VCaP (cell line): ENCODE measurements at regions not wholly inside any gene's neighbourhood (a gene's known extent, or its start where the extent isn't known, plus 50 kb on each side); places are given as distances from the start of the nearest gene placed in this dataset.

ENCODE experiments used
- H3K27ac ChIP-seq: fragments of 450-650 bp; 2 replicates; pipeline ENCODE4 v1.5.1; 2017
- CTCF ChIP-seq: fragments of 450-650 bp; conservative IDR thresholded peaks from 2 replicates; pipeline ENCODE4 v1.5.1; 2017; ENCODE audit warnings: mild to moderate bottlenecking, moderate library complexity

- no peak for TF ChIP-seq CTCF
- H3K27ac ChIP-seq, result no peak overlapping the region
Measured at GRCh38 chr18:45186832-45187231, 428.4 kb upstream of the SLC14A2 start.

DNA sequence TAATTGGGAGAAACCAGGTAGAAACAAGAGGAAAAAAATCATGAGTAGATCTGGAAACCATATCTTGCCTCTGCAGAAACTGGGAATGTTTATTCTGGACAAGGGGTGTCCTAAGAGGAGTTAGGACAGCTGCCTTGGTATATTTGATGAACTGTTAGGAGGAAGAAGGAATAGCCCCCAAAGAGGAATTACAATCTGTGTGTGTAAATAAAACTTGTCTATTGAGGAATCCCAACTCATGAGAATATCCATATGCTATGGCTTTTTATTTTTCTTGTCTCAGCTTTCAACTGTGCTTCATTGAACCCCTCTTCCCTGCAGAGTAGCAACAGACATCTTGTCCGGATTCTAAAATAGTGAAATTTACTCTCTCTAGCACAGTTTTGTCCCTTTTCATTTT is 423.5 kb upstream of the SLC14A2 start:
- no peak for TF ChIP-seq CTCF
- H3K27ac ChIP-seq, result no peak overlapping the region

- no peak overlapping the region for H3K27ac ChIP-seq
- TF ChIP-seq CTCF, result no peak
Measured at GRCh38 chr18:45197526-45197970, 417.7 kb upstream of the SLC14A2 start.

DNA sequence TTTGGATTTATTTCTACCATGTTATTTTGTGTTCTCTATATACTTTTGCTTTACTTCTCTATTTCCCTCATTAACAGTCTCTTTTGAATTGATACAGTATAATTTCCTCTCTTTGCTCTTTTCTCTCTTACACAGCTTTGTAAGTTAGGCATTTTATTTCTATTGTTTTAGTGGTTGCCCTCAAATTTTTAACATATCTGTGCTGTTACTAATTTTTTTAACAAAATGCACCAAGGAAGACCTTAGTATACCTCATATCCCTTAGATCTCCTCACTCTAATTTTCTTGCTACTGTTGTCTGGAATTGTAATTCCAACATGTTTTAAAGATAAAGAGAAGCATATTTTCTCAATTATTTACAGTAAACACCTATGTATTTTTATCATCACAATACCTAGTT is 416.8 kb upstream of the SLC14A2 start:
- TF ChIP-seq CTCF, result no peak
- no peak overlapping the region for H3K27ac ChIP-seq

DNA sequence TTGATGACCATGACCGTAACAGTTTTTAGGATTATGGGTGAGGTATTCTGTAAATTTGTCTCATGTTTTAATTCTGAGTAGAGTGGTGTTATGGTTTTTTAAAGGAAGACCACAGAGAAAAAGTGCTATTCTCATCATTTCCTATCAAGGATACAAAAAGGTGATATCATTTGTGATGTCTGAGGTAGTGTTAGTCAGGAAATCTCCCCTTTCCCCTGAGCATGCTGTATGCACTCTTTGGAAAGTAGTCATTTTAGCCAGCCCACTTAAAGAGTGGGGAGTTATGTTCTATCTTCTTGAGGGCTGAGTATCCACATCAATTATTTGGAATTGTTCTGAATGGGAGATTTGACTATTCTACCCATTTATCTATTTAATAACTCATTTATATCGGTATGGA is 414.2 kb upstream of the SLC14A2 start:
- no peak for TF ChIP-seq CTCF
- no peak overlapping the region for H3K27ac ChIP-seq

- H3K27ac ChIP-seq, result no peak overlapping the region
- TF ChIP-seq CTCF, result no peak
Measured at GRCh38 chr18:45201489-45201888, 413.8 kb upstream of the SLC14A2 start.

DNA sequence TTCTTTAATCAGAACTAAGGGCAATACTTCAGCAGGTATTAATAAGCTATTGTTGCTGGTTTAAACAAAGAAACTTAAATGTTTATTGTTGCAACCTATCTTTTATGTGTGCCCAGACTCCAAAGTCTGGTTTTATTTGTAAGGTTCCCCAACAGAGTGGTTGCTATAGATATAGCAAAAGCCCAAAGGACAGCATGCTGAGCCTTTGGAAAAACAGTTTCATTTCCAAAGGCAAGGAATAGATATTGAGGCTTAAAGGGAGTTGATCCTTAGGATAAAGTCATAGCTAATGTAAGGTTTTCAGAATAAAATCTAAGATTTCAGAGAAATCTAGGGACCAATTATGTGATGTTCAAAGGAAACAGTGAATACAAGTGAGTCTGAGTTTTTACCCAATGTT is 413.2 kb upstream of the SLC14A2 start:
- TF ChIP-seq CTCF, result no peak
- no peak overlapping the region for H3K27ac ChIP-seq

DNA sequence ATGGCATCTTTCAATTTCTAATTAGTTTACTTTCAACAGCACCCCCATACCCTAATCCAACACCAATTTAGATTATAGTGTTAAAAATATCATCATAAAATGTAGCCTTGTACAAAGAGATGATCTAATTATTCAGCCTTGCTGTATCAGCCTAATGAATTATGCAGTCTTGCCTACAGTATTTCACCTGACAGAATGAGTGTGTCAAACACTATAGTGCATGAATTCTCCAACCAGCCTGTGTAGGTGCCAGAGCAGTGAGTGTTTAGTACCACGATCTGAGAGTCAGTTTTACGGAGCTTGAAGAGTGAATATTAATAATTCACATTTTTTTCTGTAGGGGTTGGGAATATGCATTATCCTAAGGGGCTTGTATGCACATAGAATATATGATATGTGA is 411.6 kb upstream of the SLC14A2 start:
- no peak for TF ChIP-seq CTCF
- H3K27ac ChIP-seq, result no peak overlapping the region
